Activated CD4-positive, alpha-beta T cell treated with anti-CD3 and anti-CD28 coated beads for 24 hours (primary cell): ENCODE measurements at regions not wholly inside any gene's neighbourhood (a gene's known extent, or its start where the extent isn't known, plus 50 kb on each side); places are given as distances from the start of the nearest gene placed in this dataset.

ENCODE experiments used
- DNase-seq, 2 donors: peaks; one replicate each; pipeline ENCODE4 v3.0.0-alpha.2; 2020; ENCODE audit warnings: low read depth in 2 of 2

DNA sequence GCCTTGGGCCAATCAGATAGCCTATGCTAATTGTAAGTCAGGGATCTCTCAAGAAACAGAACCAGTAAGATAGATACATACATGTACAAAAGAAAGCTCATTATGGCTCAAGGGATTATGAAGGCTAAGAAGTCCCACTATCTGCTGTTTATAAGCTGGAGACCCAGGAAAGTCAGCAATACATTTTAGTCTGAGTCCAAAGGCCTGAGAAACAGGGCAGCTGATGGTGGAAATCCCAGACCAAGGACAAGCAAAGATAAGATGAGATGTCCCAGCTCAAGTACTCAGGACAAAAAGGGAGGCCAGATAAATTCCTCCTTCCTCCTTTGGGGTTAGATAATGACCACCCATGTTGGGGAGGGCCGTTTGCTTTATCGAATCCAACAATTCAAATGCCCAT is 269.9 kb downstream of the AJAP1 start:
- DNase-seq = no peak

DNA sequence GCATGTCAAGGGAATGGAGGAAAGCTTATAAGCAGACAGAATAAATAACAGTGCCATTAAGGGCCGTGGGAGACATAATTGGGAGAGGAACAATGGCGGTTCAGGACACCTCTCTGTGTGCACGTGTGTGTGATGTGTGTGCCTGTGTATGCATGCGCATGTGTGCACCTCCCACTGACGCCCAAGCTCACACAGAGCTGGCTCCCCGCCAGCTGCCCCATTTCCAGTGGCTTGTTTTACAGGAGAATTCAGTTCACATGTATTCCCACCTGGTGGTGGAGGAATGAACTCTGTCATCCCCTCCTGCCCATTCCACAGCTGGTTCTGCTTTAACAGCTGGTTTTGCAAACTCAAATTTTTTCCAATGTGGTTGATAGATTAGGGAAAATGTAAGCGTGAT is 262.2 kb downstream of the AJAP1 start:
- DNase-seq = no peak

DNA sequence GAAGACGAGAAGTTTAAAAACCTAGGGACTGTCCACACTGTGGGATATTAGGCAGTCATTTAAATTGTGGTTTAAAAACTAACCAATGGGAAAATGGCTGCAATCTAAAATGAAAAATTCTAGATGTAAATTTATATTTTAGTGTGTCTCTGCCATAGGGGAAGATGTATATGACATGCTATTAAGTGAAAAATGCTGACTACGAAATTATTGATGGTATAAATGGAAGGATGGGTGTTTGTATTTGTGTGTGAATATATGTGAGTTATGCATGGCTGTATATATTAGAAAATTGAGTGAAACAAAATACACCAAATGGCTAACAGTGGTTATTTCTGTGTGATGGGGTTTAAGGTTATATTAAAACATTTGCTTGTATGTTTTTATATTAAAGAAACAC is 260.7 kb downstream of the AJAP1 start:
- no peak for DNase-seq

DNA sequence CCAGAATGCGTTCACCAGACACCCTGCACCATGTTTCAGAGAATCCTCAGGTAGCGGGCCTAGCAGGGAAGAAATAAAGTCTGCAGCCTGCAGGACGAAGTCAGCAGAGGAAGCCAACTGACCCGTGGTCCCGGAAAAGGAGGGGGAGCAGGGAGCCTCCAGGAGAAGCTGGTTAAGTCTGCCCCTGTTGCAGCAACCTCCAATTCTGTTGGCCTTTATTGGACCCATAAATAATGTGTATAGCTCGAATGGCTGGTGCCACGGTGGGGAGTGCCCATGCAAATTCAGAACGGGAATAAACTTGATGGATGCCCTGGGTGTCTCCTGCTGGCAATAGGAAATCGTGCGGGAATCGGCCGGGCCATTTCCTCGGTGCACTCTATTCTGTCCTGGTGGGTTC is 254.1 kb downstream of the AJAP1 start:
- no peak for DNase-seq

DNA sequence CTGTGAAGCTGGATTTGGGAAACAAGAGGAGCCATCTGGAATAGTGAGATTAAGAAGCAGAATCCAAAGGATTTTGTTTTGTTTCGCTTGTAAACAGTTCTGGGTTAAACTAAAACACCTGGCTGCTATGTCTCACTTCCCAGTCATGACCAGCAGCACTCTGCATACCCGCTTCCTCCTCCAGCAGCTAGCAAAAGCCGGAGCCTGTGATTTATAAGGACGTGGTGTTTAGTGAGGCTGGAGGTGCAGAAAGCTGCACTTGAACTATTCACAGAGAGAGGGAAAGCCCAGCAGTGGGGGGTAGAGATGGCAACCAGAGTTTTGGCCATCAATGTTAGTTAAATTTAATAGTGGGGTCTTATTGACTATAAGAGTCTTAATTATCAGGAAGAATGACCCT is 240.2 kb downstream of the AJAP1 start:
- DNase-seq = no peak

DNA sequence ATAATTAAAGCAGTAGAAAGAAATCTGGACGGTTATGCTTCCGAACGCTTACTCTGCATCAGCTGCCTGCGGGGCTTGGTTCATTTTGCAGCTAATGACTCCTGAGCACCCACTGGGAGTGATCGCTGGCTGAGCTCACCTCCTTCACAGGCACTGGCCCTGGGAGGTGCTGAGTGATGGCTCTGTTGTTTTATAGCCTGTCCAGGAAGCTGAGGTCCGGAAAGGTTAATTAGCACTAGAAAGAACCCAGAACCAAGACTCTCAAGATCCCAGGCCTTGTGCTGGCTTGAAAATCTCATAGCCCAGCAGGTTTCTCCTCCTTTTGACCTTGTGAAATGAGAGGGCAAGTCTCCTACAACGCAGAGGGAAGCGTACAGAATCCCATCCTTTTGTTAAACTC is 226.2 kb downstream of the AJAP1 start:
- DNase-seq = no peak

DNA sequence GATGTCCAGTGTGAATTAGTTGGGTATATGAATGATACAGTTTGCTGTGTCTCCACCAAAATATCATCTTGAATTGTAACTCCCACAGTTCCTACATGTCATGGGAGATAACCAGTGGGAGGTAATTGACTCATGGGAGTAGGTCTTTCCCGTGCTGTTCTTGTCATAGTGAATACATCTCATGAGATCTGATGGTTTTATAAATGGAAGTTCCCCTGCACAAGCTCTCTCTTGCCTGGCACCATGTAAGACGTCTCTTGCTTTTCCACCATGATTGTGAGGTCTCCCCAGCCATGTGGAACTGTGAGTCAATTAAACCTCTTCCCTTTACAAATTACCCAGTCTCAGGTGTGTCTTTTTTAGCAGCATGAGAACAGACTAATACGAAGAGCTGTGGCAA is 223.0 kb downstream of the AJAP1 start:
- no peak for DNase-seq

DNA sequence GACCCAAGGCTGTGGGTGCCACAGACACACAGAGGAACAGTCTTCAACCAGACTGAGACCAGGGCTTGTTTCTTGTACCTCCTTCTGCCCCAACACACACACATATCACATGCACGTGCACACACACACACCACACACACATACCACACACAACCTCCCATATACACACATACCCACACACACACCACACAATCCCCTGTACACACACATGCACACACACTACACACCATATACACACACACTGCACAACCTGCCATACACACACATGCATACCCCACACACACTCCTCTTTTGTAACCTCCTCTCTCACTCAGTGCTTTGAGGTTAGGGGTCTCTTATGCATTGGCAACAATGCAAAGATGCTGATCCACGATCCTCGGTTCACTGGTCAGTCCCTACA is 217.0 kb downstream of the AJAP1 start:
- DNase-seq = no peak

DNA sequence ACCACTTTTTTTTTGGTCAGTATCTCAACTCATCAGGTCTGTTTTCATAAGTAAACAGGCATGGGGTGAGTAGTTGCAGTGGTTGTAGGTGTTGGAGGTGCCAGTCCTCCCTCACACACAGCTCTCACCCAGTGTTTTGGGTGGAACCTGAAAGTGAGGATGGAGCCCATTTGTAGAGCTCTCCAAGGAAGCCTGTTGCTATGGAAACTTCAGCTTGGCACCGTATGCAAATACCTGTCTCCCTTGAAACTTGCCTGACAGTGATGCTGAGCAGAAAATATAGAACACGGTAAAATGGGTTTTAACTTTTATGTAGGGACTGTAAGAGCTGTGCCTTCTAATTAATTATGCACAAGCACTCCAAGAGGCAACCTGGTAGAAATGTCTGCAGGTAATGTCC is 214.1 kb downstream of the AJAP1 start:
- no peak for DNase-seq

DNA sequence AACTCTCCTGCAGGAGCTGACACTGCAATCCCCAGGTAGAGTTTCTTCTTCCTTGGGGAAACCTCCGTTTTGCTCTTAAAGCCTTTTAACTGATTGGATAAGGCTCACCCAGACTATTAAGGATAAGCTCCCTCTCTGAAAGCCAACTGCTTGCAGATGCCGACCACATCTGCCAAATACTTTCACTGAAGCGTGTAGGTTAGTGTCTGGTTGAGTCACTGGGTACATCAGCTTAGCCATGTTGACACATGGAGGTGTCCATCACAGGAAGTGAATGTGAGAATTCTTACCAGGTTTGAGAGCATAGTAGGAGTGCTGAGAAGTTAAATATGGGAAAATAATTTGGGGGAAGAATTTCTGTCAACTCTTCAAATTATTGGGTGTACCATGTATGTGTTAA is 202.0 kb downstream of the AJAP1 start:
- no peak for DNase-seq

DNA sequence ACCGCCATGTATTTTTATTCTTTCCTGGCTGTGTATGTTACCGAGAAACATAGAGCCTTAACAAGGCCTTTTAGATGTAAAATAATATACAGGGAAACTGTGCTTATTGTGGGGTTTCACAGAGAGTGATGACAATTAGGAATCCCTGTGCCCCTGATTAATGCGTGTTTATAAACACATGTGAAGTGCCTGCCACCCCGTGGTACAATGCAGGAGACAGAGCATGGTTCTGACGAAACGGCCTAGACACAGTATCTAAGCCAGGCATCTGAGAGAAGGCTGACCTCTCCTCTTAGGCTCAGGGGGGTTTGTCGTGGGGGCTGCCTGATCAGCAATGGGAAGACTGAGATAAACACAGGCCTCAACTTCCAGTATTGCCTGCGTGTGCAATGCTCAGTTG is 200.0 kb downstream of the AJAP1 start:
- DNase-seq = no peak

DNA sequence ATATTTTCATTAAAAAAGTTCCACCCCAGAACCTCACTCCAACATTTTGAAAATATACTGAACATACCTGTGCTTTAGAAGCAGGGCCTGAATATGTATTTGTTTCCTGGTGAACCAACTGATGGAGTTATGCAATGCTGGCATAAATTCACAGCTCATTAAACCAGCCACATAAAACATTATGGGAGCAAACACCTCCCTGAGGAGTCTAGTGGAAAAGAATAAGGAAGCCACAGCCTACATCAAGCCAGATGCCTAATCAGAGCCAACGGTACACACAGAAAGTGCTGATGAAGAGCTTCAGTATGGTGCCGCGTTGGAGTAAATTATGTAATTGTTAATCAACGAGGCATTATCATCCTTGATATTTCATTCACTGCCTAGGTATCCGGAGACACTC is 199.5 kb downstream of the AJAP1 start:
- no peak for DNase-seq

DNA sequence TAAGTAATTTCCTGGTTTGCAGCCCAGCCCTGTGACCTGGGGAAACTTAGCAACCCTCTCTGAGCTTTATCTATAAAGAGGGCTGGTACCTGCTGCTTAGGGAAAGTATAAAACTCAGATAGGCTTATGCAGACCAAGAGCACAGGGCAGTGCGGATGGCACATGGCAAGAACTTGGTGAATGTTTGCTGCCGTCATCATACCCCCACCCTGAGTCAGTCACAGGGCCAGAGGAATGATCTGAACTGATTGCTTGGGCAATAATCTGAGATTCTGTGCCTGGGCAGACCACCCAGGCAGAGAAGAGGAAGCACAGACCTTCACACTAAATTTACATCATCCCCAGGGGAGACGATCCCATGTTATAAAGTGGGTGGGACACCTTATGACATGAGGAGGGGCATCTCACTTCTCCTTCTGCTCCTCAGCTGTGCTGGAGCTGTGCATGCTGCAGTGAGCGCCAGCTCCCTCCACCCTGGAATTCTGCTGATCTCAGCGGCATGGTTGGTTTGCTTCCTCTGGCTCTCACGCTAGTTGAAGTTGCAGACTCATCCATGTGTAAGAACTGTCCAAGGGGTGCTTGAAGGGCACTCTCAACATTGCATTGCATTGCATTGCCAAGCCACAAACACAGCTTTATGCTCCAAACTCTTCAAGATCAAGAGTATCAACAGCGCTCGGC is 197.1 kb downstream of the AJAP1 start:
- DNase-seq = no peak

DNA sequence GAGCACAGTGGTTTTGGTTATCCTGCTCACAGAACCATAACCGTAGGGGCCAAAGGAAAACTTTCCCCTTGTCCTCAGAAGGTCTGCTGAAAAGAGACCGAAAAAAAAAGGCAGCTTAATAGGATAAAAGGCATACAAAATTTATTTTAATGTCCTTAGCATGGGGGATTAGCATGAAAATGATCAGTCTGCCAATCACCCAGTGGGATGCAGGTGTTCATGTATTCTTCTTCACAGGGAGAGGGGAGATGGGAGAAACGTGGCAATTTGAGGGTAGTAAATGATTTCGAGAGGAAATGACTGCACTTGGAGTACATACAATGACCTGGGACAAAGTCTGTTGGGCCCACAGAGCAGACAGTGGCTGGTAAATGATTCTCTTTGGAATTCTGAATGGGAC is 194.0 kb downstream of the AJAP1 start:
- DNase-seq = no peak

DNA sequence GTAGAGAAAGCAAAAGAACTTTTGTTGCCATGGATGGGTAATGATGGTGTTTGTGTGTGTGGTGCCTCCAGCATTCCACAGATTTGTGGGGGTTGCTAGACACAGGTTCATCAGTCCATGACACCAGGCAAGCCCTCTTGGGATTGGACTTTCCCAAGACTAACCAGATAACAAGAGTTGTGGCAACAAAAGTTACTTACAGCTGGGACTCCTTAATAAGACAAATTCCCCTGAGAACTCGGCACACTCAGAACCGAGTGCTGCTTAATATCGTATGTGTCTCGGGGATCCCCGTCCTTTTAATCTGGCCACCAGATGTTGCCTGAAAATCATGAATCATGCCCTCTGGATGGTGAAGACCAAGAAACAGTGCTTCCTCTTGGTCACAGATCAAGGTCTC is 193.3 kb downstream of the AJAP1 start:
- DNase-seq = no peak
